ENCODE measurements at regions not wholly inside any gene's neighbourhood (a gene's known extent, or its start where the extent isn't known, plus 50 kb on each side); places are given as distances from the start of the nearest gene placed in this dataset.

GRCh38 chr2:129237966-129238725 is 741.3 kb upstream of the RAB6C start:
- no peak for DNase-seq

- DNase-seq, result no peak
These were observed 740.3 kb upstream of the RAB6C start for GRCh38 chr2:129239141-129239540.

- DNase-seq, result no peak
These were observed 739.4 kb upstream of the RAB6C start for GRCh38 chr2:129240061-129240460.

- DNase-seq, result no peak
These were observed 737.2 kb upstream of the RAB6C start for GRCh38 chr2:129242269-129242668.

GRCh38 chr2:129247751-129248150 is 731.7 kb upstream of the RAB6C start:
- DNase-seq, result no peak

GRCh38 chr2:129248198-129248597 is 731.3 kb upstream of the RAB6C start:
- no peak for DNase-seq

- DNase-seq, result no peak
These were observed 726.5 kb upstream of the RAB6C start for GRCh38 chr2:129252781-129253460.

GRCh38 chr2:129253461-129253812 is 726.0 kb upstream of the RAB6C start:
- DNase-seq, result no peak

- no peak for DNase-seq
These were observed 724.7 kb upstream of the RAB6C start for GRCh38 chr2:129254718-129255117.

- DNase-seq, result no peak
These were observed 723.7 kb upstream of the RAB6C start for GRCh38 chr2:129255610-129256313.

- no peak for DNase-seq
These were observed 722.8 kb upstream of the RAB6C start for GRCh38 chr2:129256642-129257041.

GRCh38 chr2:129262934-129263333 is 716.5 kb upstream of the RAB6C start:
- DNase-seq, result no peak

GRCh38 chr2:129263939-129264338 is 715.5 kb upstream of the RAB6C start:
- DNase-seq, result no peak

- no peak for DNase-seq
These were observed 711.9 kb upstream of the RAB6C start for GRCh38 chr2:129267559-129267958.

GRCh38 chr2:129273266-129274037 is 706.0 kb upstream of the RAB6C start:
- no peak for DNase-seq

- DNase-seq, result no peak
These were observed 705.4 kb upstream of the RAB6C start for GRCh38 chr2:129274038-129274415.

- DNase-seq, result no peak
These were observed 704.5 kb upstream of the RAB6C start for GRCh38 chr2:129274918-129275317.

- DNase-seq, result no peak
These were observed 703.8 kb upstream of the RAB6C start for GRCh38 chr2:129275706-129276105.

- DNase-seq, result no peak
These were observed 702.4 kb upstream of the RAB6C start for GRCh38 chr2:129276978-129277584.

- no peak for DNase-seq
These were observed 701.9 kb upstream of the RAB6C start for GRCh38 chr2:129277585-129277981.

GRCh38 chr2:129281791-129282530 is 697.5 kb upstream of the RAB6C start:
- DNase-seq, result no peak

GRCh38 chr2:129285012-129285411 is 694.5 kb upstream of the RAB6C start:
- DNase-seq, result no peak
